NCI-H2196 treated with DMSO at 0.1 percent for 48 hours (cell line): ENCODE measurements at regions not wholly inside any gene's neighbourhood (a gene's known extent, or its start where the extent isn't known, plus 50 kb on each side); places are given as distances from the start of the nearest gene placed in this dataset.
"Not testable (repeated sequence)": the region's sequence is repeated elsewhere in the genome, so short reads cannot be mapped to it uniquely, and the experiment has no call there.

Experiments
- DNase-seq: peaks from one replicate; lab custom pipeline; 2025; ENCODE audit not compliant: unreplicated experiment; lab: John Stamatoyannopoulos, UW

DNA sequence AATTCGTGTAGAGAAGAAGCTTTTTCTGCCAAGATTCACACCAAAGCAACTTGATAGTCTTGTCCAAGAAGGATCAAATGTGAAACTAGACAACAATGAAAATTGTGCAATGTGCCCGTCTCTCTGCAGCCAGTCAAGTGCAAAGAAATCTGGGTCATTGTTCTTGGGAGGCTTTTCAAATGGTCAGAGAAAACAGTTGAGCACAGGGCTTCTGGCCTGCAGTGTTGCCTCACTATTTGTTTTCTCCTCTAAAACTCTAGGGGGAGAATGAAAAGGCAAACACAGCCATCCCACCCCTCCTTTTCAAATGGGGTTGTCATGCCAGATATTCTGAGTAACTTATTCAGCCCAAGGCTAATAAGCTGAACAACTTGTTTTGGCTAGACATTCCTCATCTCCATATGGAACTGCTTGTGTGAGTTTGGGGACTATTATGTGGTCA lies 417.6 kb upstream of the CDIN1 start:
- no peak for DNase-seq

DNA sequence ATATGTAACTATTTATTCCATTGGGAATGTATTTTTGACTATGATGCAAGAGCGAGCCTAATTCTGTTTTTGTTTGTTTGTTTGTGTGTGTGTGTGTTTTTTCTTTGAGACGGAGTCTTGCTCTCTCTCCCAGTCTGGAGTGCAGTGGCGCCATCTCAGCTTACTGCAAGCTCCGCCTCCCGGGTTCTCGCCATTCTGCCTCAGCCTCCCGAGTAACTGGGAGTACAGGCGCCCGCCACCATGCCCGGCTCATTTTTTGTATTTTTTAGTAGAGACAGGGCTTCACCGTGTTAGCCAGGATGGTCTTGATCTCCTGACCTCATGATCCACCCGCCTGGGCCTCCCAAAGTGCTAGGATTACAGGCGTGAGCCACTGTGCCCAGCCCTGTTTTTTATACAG lies 415.4 kb upstream of the CDIN1 start:
- DNase-seq = not testable (repeated sequence)

DNA sequence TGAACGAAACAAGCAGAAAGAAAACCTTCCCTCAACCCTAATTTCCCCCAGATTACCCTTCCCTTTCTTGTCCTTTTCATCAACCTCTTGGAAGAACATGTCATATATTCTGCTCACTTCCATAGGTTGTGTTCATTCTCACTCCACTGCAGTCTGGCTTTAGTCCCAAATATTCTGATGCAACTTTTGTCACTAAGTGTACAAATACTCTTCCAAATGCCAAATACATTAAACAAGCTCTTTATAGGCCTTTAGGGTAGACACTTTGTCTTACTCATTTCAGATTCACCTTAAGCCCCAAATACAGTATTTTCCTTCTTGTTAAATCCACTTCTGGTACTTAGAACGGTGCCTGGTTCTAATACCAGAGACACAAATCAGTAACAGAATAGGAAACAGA lies 406.5 kb upstream of the CDIN1 start:
- no peak for DNase-seq

DNA sequence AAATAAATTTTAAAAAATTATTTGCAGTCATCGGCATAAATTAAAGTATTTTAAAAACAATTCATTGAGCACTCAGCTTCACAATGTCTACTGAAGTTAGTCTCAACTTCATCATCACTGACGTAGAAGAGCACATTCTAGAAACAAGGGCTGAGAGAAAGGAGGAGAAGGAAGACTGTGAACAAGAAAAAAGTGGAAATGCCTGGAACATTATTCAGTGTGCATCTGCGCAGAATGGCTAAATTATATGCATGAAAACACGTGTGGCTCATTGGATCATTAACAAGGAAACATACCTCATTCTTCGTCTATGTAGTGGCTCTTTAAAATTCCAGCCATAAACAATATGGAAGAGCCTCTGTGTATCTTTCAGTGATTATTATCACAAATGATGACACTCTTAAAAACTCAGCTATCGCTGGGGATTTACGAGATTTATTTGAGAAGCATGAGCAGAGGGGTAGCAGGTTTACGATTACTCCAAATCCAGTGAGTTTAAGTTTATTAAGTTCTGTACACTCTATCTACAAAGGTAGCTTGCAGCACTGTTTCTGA lies 404.2 kb upstream of the CDIN1 start:
- no peak for DNase-seq

DNA sequence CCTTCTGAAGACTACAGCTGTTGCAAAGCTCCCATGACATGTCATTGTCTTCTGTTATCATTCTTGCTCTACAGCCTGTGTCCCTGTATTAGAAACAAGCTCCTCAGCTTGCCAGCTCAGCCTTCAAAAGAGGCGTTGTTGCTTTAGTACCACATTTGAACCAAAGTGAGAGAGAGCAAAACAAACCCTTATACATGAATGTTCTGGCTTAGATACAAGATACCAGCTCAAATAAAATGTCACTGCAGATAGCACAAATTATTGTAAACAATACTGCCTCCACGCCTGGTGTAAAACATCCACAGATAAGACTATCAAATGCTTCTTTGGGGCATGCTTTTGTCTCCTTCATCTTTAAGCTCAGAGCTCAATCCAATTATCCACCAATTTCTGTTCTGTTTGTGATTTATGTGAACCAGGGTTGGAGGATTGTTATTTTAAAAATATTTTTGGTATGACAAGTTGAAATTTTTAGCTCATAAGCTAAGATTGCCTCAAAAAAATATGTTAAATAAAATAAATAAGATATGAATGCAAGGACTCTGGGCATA lies 403.6 kb upstream of the CDIN1 start:
- DNase-seq = no peak

DNA sequence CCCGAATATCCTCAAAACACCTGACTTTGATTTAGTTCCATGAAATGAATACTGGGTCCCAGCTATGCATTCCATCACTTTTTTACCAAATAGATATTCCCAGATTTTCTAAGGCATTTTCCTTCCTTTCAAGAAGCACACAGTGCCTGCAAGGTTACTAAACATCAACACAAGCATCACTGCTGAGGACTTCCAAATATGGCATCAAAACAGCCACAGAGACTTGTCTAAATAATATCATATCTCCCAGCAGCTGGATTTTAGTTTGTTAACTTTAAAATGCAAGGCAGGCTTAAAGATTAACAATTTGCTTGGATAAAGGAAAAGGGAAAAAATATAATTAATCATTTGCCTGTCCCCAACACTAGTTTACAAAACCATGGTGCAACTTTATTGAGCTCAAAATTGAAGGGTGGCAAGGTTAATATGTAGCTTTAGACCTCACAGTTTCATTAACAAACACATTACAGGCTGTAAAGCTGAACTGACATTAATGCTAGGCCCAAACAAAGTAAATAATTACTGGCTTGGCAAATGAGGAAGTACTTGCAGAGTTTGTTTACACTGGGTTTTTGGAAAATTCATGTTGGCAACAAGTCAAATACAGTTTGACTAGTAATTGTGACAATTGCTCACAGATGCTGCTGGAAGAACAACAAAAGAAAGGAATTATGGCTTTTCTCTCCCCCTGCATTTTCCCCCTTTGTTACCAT lies 401.7 kb upstream of the CDIN1 start:
- DNase-seq = peak; percentile 13

DNA sequence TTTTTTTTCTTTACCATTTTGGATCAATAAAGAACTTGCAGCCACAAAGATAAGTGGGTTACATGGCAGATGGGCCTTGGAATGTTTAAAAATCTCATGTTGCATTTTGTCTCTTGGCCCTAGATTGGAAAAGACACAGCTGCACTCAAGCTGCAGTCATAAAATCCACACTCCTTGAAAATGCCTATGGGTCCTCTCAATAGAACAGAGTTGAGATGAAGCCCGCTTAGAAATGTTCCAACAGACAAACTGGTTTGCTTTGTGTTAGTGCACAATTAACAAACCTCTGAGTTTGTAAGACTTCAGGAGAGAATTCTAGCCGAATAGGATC lies 401.2 kb upstream of the CDIN1 start:
- DNase-seq = no peak

DNA sequence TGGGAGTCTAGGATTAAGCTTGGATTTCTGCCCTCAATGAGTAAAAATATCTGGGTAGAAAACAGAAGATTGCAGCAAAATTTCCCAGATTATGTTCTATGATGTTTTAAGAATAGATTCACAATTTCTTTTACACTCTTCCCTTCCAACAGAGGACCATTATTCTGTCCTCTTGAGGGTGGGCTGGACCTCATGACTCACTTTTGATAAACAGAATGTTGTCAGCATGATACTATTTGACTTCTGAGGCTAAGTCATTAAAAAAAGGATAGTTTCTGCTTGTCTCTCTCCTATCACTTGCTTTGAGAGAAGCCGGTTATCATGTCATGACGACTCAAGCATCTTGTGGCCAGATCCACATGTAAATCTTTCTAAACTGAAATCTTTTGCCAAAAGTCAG lies 396.2 kb upstream of the CDIN1 start:
- no peak for DNase-seq

DNA sequence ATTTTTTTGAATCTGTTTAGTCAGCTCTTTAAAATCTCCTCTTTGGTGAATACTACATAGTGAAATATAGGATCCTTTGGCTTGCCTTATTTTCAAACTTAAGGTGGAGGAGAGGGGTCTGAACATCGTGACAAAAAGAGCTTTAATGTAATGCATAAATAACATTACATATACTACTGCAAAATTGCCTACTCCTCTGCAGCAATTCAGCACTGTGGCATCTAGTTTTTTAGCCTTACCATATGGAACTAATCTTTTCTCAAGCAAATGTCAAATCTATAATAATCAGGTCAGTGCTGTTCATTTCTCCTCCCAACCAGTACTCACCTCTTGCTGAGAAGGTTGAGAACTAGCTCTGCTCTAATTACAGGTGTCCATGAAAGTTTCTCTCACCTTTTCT lies 394.0 kb upstream of the CDIN1 start:
- no peak for DNase-seq

DNA sequence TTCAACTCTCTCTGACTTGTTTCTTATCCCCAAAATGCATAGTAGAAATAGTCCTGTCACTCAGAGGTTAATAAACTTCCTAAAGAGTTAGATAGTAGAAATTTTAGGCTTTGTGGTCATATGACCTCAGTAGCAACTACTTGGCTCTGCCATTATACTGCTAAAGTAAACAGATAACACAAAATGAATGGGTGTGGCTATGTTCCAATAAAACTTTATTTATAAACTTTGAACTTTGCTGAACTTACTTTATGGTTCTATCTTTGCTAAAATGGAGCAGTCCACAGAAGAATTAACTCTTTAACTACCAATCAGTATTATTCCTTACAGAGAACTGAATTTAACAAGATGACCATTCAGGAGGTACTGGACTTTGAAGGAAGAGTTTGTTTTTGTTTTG lies 393.6 kb upstream of the CDIN1 start:
- no peak for DNase-seq

DNA sequence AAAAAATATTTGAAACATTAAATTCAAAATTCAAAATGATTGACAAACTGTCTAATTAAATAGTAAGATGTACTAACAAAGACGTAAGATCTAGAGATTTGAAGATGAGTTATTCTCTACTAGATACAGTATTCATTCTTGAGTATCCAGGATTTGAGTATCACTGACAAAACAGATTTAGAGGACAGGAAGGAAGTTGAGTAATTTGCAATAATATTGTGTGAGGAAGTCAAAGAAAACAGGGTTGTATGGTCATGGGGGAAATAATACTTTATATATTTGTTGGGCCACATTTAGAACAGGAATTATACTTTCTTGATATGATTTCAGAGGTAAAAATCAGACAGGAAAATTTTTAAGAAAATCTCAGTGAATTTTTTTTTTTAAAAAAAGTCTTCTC lies 393.1 kb upstream of the CDIN1 start:
- DNase-seq = no peak

DNA sequence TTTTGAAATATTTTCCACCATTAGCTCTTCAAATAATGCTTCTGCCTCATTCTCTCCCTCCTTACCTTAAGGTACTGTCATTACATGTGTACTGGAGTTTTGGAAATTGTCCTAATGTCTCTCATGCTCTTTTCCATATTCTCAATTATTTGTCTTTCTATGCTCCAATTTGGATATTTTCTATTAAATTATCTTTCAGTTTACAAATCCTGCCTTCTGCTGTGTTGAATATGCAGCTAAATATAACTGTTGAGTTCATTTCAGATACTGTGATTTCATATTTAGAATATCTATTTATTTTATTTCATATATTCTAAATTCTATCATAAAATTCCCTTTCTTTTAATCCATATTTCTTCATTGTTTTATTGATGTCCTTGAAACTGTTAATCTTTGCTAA lies 388.0 kb upstream of the CDIN1 start:
- no peak for DNase-seq

DNA sequence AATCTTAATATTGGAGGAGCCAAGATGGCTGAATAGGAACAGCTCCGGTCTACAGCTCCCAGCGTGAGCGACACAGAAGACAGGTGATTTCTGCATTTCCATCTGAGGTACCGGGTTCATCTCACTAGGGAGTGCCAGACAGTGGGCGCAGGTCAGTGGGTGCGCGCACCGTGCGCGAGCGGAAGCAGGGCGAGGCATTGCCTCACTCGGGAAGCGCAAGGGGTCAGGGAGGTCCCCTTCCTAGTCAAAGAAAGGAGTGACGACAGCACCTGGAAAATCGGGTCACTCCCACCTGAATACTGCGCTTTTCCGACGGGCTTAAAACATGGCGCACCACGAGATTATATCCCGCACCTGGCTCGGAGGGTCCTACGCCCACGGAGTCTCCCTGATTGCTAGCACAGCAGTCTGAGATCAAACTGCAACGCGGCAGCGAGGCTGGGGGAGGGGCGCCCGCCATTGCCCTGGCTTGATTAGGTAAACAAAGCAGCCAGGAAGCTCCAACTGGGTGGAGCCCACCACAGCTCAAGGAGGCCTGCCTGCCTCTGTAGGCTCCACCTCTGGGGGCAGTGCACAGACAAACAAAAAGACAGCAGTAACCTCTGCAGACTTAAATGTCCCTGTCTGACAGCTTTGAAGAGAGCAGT lies 383.9 kb upstream of the CDIN1 start:
- not testable (repeated sequence) for DNase-seq

DNA sequence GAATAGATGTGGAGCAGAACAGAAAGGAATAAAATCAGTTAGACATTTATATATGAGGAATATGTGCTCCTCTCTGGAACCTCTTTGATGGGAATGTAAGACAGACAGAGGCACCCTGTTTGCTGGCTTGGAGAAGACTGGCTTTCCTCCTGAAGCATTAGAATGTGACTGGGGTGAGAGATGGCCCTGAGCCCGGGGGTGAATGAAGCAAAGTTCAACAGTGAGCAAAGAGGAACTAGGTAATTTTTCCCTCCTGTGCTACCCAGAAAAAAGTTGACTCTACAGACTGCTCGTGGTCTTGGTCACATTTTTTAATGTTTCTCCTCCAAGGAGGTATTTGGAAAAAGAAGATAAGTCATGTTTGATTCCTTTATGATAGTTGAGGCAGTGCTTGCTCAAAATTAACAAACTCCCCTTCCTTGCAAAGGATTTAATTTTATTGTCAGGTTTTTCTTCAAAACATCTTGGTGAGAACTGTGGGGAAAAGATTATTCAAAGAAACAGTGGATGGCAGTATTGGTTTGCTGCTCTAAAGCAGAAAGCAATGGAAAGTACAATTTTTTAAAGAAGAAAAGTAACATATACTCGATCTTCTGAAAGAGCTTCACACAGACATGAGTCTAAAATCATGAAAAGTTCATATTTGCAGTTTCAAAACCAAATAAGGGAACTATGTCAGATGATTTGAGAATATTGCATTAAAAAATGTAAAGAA lies 370.4 kb upstream of the CDIN1 start:
- no peak for DNase-seq

DNA sequence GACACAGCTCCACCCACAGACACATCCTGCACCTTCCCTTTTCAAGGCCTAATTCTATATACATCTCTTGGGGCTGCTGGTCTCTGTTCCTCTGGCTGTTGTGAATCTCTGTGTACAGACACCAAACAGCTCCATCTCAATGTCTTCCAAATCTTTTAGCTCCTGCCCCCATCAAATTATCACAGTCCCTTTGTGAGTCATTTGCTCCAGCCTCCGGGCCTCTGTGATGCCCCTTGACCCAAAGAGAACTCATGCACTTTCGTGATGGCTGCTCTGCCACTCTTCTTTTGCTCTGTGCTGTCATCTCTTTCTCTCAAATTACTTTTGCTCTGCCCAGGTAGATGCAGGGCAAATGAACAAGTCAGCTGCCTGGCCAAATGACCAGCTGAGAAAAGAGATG lies 369.0 kb upstream of the CDIN1 start:
- DNase-seq = no peak

DNA sequence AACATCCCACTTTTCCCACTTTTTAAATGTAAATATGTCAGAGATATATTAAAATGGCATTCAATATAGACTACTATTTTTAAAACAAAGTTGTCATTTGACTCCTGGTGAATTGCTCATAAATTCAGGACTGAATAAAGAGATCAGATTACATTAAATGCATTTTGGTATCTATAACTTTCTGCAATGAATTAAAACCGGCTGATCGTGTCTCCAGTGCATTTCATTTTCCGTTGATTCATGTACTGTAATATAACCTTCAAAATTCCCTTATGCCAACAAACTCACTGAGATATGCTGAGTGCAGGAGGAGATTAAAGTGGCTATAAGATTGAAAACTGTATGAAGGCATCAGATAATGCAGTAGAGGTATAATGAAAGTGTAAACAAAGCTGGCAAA lies 361.1 kb upstream of the CDIN1 start:
- no peak for DNase-seq

DNA sequence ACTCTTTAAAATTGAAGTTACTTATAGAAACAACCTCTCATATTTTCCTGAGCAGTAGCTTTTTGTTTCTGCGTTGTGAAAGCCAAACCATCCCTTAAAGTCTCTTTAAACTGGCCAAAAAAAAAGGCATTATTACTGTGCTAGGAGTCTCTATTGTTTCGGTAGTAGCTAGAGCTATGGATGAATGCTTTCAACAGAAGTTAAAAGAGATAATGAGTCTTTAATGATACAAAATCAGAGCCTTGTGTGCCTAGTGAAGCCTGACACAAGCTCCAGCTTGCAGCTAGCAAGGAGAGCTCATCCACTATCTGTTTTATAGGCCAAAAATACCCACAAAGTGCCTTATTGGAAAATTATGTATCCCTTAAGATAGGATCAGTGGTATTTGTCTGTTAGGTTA lies 360.4 kb upstream of the CDIN1 start:
- no peak for DNase-seq

DNA sequence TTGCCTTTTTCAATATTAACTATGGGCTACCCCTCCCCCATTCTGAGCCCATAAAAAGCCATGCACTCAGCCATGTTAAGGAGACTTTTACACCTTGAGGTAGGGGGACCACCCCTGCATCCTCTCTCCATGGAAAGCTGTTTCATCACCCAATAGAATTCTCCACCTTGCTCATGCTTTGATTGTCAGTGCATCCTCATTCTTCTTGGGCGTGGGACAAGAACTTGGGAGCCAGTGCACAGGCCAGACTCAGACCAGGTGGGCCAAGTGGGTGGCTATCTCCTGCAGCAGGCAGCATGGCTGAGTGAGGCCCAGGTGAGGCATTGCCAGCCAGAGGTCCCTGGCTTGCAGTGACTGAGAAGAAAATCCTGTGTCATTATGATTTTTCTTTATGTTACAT lies 357.4 kb upstream of the CDIN1 start:
- DNase-seq = no peak

DNA sequence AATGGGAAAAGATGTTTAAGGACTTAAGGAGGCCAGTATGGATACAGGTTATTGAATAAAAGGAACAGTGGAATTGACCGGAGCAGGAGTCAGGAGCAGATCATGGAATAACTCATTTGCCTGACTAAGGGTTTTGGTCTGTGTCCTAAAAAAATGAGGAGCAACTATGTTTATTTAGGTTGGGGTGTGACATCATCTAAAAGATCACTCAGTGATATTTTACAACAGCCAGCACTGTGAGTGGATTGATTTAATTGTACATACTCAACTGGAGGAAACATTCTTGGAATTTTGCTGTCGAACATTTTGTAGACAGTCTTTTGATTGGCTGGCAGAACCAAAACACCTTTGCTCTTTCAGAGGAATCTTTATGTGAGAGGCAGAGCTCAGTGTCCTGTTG lies 348.6 kb upstream of the CDIN1 start:
- DNase-seq = no peak

DNA sequence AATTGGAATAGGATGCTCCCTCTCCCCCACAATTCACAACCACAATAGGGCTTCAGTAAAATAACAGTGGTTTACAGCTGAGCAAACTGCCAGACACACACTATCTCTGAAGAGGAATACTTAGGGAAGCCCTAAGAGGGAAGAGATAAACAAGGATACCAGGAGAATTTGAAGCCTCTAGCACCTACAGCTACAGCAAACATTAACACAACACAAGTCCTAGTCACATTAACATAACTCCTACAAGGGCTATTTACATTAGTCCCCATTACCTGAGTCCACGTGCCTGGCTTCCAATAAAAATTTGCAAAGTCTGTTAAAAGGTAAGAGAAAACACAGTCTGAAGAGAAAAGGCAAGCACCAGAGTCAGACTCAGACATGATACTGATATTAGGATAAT lies 346.9 kb upstream of the CDIN1 start:
- DNase-seq = no peak

DNA sequence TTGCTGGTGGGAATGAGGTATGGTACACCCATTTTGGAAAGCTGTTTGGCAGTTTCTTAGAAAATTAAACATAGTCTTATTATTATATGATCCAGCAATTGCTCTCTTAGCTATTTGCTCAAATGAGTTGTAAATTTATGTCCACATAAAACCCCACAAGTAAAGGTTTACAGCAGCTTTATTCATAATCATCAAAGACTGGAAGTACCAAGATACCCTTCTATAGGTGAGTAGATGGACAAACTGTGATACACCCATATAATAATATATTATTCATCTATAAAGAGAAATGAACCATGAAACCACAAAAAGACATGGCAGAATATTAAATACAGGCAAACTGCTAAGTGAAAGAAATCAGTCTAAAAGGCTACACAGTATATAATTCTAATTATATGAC lies 344.7 kb upstream of the CDIN1 start:
- no peak for DNase-seq

DNA sequence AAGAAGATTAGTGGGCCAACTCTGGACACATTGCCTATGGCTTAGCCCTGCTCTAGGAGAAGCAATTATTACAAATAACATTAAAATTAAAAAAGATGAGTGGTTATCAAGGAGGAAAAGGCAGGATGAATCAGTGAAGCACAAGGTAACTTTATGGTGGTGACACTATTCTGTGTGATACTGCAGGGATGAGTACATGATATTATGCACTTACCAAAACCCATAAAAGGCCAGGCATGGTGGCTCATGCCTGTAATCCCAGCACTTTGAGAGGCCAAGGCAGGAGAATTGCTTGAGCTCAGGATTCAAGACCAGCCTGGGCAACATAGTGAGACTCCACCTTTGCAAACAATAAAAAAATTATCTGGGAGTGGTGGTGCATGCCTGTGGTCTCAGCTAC lies 344.3 kb upstream of the CDIN1 start:
- DNase-seq = no peak
